ENCODE measurements at regions not wholly inside any gene's neighbourhood (a gene's known extent, or its start where the extent isn't known, plus 50 kb on each side); places are given as distances from the start of the nearest gene placed in this dataset.

DNA sequence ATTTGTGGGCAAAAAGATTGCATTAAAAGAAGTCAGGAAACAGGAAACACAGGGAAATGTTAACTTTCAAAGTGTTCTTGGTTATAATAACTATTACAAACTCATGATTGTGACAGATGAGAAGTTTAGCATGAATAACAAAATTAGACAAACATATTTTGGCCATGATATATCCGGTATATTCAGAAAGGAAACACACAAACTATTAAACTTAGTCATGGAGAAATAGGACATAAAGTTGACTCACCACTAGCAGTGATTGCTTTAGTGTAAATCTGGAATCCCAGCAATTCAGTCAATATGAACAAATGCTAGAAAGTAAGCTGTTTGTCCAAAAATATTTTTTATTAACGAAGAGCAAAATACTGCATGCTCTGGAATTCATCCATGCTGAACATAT lies 1299.9 kb downstream of the C4orf33 start:
- no peak for DNase-seq

DNA sequence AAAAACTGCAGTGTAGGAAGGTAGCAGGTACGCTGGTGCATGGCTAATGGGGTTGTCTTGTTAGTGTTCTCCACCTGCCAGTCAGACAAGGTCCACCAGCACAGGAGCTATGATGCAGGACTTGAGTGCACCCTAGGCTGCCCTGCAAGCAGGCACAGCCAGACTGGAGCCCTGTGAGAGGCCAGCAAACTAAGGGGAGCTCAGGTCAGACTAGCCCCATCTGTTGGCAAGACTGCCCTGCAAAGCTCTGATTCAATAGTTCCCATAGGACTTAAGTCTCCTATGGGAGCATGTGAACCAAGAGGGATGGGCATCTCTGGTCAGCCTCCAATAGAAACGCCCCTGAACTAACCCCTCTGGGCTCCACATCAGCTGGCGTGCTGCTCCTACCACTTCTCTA lies 1307.3 kb downstream of the C4orf33 start:
- no peak for DNase-seq

DNA sequence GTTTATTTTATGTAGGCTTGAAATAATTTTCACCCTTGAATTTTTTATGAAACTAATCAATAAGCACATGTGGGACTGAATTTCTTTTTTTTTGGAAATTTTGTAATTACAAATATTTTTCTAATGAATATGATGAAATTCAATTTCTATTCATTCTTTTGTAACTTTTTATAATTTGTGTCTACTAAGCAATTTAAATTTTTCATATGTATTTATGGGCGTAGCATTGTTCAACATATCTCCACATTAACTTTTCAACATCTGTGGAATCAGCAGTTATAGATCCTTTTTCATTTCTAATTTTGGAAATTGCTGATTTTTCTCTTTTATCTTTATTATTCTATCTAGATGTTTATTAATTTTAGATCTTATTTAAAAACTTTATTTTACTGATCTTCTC lies 1320.3 kb downstream of the C4orf33 start:
- no peak for DNase-seq

DNA sequence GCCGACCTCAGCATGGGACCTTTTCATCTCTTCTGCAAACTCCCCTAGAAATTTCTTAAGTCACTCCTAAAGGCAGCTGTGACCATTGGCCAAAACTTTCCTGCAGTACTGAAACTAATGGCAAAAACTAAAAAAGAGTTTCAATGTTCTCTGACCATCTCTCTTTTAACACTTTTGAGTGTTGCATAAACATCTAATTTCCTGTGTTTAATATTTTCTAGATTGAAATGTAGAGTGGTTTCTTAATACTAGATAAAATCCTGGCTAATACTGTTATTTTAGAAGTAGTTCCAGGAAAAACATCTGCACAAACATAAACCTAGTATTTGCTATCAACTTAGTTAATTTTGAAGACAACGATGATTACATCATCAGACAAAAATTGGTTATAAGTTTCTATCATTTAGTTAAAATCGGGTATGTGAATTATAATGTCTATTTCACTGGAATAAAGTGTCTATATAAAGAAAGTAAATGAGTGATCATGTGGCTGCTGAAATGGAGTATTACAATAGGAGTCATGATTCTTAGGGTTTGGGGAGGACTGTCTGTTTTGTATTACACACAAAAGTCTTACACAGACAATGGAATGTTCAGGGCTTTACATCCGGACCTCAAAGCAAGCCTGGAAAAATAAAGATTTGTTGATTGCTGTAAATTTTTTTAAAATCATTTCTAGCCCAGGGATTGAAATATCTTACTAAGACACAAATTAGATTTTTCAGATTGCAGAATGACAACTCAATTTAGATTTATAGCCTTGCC lies 1323.4 kb downstream of the C4orf33 start:
- DNase-seq: no peak

GRCh38 chr4:130422261-130422660 lies 1326.3 kb downstream of the C4orf33 start:
- no peak for DNase-seq

GRCh38 chr4:130424211-130424610 lies 1328.3 kb downstream of the C4orf33 start:
- DNase-seq: no peak

DNA sequence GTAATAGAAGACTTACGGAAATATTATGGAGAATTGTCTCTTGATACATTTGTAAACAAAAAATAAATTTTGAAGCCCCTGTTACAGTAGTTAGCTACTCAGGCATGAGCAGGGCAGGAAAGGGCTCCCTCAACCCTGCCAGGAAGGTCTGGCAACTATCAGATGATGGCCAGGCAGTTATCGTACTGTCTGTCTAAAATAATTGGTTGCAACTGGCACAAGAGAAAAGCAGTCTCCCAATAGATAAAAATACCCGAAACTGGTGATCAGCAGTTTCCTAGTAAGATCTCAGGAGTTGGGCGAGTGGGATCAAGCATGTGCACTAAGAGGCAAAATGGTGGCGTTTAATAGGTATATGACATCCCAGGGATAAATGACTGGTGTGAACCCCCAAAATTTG lies 1336.3 kb downstream of the C4orf33 start:
- no peak for DNase-seq

- DNase-seq: no peak
These were observed 1353.8 kb downstream of the C4orf33 start for GRCh38 chr4:130449741-130450140.

- no peak for DNase-seq
These were observed 1372.4 kb downstream of the C4orf33 start for GRCh38 chr4:130468340-130468739.

DNA sequence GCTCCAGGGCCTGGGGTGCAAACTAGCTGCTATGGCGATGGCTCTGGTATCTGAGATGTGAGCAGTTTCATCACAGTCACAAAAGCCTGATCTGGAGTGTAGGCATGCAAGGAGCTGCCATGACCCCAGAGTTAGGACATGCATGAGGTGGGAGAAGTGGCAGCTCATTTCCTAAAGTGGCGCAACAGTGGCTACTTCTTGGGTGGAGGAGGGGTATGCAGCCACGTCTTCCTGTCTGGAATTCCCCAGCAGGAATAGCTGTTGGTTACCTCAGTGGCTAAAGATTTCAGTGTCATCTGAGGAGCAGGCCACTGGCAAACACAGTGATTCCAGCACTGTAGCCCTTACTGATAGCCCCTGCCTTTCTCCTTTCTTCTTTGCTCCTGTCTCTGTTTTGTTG lies 1382.5 kb downstream of the C4orf33 start:
- no peak for DNase-seq

GRCh38 chr4:130479020-130479419 lies 1383.1 kb downstream of the C4orf33 start:
- DNase-seq: no peak

DNA sequence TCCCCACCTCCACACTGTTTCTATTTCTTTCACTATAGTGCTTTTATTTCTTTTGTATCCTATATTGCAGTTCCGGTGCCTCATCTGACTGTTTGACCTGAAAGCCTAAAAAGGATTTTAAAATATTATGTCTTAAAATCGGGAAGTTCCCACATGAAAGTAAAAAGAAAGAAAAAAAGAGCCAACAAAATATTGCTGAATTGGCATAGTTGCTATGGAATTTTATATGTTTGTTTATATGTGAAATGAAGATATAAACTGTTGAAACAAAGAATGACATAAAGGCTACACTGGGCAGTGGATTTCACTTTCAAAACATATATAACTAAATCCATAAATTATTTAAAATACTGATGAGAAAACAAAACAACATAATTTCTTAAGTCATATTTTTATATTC lies 1383.7 kb downstream of the C4orf33 start:
- no peak for DNase-seq

GRCh38 chr4:130484826-130485225 lies 1388.9 kb downstream of the C4orf33 start:
- DNase-seq: no peak

GRCh38 chr4:130485371-130485770 lies 1389.4 kb downstream of the C4orf33 start:
- DNase-seq: no peak

DNA sequence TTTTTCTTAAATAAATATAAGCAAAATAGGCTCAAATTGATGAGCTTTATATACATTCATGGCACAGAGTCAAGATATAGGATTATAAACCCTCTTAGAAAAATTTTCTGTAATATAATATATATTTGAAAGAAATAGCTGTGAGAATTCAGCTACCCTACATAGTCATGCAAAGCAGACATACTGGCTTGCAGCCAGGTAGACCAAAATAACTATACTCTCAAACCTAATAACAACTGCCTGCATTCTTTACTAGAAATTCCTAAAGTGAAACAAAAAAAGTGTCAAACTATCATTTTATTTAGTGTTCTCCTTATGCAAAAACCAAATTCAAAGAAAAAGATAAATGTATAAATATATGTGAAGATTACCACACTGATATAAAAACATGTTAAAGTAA lies 1390.2 kb downstream of the C4orf33 start:
- DNase-seq: no peak

GRCh38 chr4:130486841-130487240 lies 1390.9 kb downstream of the C4orf33 start:
- no peak for DNase-seq

- DNase-seq: no peak
These were observed 1414.7 kb downstream of the C4orf33 start for GRCh38 chr4:130510661-130511060.

DNA sequence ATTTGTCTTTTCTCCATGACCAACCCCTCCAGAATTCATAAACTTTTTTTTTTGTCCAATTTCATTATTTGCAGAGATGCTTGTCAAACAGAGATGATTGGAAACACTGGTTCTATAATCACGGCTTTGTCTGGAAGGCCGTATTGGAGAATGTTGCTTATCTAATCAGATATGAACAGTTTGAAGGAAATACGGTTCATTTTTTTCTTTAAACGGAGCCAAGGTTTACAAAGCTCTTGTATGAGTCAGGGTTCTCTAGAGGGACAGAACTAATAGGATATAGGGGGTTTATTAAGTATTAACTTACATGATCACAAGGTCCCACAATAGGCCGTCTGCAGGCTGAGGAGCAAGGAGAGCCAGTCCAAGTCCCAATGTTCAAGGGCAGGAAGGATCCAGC lies 1415.8 kb downstream of the C4orf33 start:
- no peak for DNase-seq

- no peak for DNase-seq
These were observed 1428.1 kb downstream of the C4orf33 start for GRCh38 chr4:130524057-130524456.

DNA sequence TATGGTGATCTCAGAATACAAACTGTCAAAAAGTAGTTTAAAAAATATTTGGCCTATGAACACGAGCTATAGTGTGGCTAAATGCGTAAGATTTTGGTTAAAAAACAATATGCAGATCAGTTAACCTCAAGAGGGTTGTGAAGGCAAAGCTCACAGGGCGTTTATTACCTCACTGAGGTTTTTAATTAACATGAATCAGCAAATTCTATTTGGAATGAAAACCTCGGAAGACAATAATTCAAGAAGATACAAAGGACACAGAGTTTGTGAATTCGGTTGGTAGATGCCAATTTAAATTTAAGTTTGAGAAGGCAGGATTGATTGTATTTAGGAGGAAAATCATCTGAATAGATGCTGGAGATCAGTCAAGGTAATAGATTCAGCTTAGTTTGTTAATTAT lies 1434.6 kb downstream of the C4orf33 start:
- no peak for DNase-seq

DNA sequence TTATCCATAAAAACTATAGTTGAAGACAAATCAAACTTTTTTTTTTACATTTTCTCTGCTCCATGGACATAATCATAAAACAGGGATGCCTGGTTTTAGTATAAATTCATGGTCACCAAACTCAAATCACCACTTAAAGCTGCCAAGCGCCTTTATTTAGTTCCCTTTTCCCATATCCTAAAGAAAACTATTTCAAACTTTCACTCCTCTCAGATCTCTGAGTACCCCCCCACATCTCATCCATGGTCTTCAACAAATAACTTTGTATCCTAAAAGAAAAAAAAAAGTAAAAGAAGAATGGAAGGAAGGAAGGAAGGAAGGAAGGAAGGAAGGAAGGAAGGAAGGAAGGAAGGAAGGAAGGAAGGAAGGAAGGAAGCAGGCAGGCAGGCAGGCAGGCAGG lies 1438.7 kb downstream of the C4orf33 start:
- no peak for DNase-seq

DNA sequence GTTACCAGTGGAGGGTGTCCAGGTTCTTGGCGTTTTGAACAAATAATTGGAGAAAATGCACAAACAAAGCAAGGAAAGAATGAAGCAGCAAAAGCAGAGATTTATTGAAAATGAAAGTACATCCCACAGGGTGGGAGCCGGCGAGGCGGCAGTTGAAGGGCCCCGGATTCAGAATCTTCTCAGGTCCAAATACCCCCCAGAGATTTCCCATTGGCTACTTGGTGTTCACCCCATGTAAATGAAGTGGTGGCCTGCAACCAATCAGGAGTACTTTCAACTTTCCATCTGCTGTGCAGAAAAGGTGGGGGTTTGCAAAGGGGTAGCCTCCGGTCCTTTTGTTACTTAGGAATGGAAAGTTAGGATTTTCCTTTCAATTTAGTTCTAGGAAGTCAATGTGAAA lies 1447.0 kb downstream of the C4orf33 start:
- no peak for DNase-seq

DNA sequence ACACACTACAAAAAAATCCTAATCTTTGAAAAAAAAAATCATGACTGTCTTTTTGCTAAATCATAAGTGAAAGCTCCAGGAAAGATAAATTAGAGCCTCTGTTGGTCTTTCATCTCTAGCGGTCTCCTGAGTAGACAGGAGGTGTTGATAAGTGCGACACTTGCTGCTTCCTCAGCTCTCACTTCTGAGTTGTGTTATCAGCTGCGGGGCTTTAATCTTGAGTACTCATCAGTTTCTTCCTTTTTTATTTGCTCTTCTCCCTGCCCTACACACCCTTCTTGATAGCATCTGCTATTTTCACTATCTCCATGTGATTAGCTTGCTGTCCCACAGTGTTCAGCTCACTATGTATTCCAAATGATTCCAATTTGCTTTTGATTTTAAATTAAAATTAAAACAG lies 1449.2 kb downstream of the C4orf33 start:
- DNase-seq: no peak

DNA sequence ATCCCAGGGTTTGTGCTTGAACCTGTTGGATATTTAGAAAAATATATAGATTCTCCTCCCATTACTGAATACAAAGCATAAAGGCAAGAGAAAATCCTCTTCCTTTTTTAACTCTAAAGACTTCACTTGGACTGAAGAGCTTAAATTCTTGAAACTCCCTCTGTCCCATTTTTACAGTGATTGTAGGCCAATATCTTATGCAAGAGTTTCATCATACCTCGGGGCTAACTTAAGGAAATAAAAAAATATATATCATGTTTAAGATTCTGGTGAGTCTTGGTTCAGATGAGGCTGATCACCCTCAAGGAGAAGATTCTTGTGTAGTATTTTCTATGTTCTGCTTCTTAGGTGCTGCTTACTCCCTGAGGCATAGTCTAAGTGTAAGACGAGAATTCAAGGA lies 1449.6 kb downstream of the C4orf33 start:
- DNase-seq: no peak

GRCh38 chr4:130559268-130559667 lies 1463.3 kb downstream of the C4orf33 start:
- DNase-seq: no peak

Data from stimulated activated CD4-positive, alpha-beta T cell treated with anti-CD3 and anti-CD28 coated beads, Interleukin-2, amount 100 ng/mL, for 24 hours (primary cell).